ENCODE measurements at regions not wholly inside any gene's neighbourhood (a gene's known extent, or its start where the extent isn't known, plus 50 kb on each side); places are given as distances from the start of the nearest gene placed in this dataset.
"Not testable (repeated sequence)": the region's sequence is repeated elsewhere in the genome, so short reads cannot be mapped to it uniquely, and the experiment has no call there.

DNA sequence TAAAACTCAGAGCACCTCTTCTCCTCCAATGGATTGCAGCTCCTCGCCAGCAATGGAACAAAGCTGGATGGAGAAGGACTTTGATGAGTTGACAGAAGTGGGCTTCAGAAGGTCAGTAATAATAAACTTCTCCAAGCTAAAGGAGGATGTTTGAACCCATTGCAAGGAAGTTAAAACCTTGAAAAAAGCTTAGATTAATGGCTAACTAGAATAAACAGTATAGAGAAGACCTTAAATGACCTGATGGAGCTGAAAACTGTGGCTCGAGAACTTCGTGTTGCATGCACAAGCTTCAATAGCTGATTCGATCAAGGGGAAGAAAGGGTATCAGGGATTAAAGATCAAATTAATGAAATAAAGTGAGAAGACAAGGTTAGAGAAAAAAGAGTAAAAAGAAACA, 112.3 kb upstream of the PIK3R1 start:
- CTCF ChIA-PET; H3K4me3 ChIP-seq (replicated peaks in 1 of 2; ENCODE audit: low read depth in 1 of 2, low read length in 2 of 2); H3K79me2 ChIP-seq (ENCODE audit: insufficient read depth, low read length); H3K9ac ChIP-seq (ENCODE audit: low read length); H3K9me2 ChIP-seq (ENCODE audit: insufficient read depth); ATAC-seq; H2AFZ ChIP-seq (ENCODE audit: low read depth, low read length, poor library complexity, severe bottlenecking); RAD21 ChIA-PET (ENCODE audit: low non-redundant PET in 1 of 2, low total read pairs in 2 of 2, uncharacterized antibody in 2 of 2, unreplicated experiment in 2 of 2); BruUV-seq (replicated peaks); H4K20me1 ChIP-seq (ENCODE audit: insufficient read depth); DNase-seq (ENCODE audit: low read depth, low spot score); H3K36me3 ChIP-seq (ENCODE audit: control insufficient read depth in 1 of 2, insufficient read depth in 2 of 2, low read length in 2 of 2); intact Hi-C loops (cut with micrococcal nuclease); H3K4me1 ChIP-seq (ENCODE audit: control insufficient read depth in 1 of 2, insufficient read depth in 2 of 2, low read length in 2 of 2); H3K4me2 ChIP-seq (ENCODE audit: low read length); H3K9me3 ChIP-seq (ENCODE audit: control insufficient read depth in 1 of 2, insufficient read depth in 1 of 2, low read depth in 1 of 2, low read length in 2 of 2); POLR2A ChIA-PET; H3K27me3 ChIP-seq (ENCODE audit: insufficient read depth, low read length); H3K27ac ChIP-seq (ENCODE audit: low read depth, low read length): not testable (repeated sequence)

DNA sequence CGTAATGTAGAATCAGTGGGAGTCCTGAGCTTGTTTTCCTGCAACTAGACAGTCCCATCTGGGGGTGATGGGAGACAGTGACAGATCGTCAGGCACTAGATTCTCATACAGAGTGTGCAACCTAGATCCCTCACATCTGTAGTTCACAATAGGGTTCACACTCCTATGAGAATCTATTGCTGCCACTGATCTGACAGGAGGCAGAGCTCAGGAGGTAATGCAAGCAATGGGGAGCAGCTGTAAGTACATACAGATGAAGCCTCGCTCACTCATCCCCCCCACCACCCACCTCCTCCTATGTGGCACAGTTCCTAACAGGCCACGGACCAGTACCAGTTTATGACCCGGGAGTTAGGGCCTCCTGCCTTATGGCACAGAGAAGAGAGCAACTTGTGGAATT, 116.2 kb upstream of the PIK3R1 start:
- H3K4me2 ChIP-seq (ENCODE audit: low read length), result no peak overlapping the region
- H3K36me3 ChIP-seq (ENCODE audit: control insufficient read depth in 1 of 2, insufficient read depth in 2 of 2, low read length in 2 of 2), result no peaks in the 10 kb centered on the region
- no peaks in the 10 kb centered on the region for H4K20me1 ChIP-seq (ENCODE audit: insufficient read depth)
- no peaks in the 10 kb centered on the region for H3K9me3 ChIP-seq (ENCODE audit: control insufficient read depth in 1 of 2, insufficient read depth in 1 of 2, low read depth in 1 of 2, low read length in 2 of 2)
- H3K79me2 ChIP-seq (ENCODE audit: insufficient read depth, low read length), result no peaks in the 10 kb centered on the region
- no peak overlapping the region for H2AFZ ChIP-seq (ENCODE audit: low read depth, low read length, poor library complexity, severe bottlenecking)
- no peak overlapping the region for H3K4me3 ChIP-seq (replicated peaks in 1 of 2; ENCODE audit: low read depth in 1 of 2, low read length in 2 of 2)
- no peak for TF ChIP-seq ELF1 (IDR thresholded peaks at IDR 0.05; ENCODE audit: borderline replicate concordance, low read depth)
- no peak for TF ChIP-seq YY1 (IDR thresholded peaks at IDR 0.05; ENCODE audit: extremely low read depth, insufficient replicate concordance, low read depth, low read length)
- no peak for TF ChIP-seq CBX3 (IDR thresholded peaks at IDR 0.05; ENCODE audit: low read depth)
- TF ChIP-seq EZH2 (IDR thresholded peaks at IDR 0.05), result no peak
- TF ChIP-seq SIN3A (IDR thresholded peaks at IDR 0.05; ENCODE audit: low read depth), result no peak
- TF ChIP-seq SP1 (IDR thresholded peaks at IDR 0.05; ENCODE audit: low read depth), result no peak
- no peak for TF ChIP-seq ATF3 (IDR thresholded peaks at IDR 0.05)
- TF ChIP-seq, protein P1, sequence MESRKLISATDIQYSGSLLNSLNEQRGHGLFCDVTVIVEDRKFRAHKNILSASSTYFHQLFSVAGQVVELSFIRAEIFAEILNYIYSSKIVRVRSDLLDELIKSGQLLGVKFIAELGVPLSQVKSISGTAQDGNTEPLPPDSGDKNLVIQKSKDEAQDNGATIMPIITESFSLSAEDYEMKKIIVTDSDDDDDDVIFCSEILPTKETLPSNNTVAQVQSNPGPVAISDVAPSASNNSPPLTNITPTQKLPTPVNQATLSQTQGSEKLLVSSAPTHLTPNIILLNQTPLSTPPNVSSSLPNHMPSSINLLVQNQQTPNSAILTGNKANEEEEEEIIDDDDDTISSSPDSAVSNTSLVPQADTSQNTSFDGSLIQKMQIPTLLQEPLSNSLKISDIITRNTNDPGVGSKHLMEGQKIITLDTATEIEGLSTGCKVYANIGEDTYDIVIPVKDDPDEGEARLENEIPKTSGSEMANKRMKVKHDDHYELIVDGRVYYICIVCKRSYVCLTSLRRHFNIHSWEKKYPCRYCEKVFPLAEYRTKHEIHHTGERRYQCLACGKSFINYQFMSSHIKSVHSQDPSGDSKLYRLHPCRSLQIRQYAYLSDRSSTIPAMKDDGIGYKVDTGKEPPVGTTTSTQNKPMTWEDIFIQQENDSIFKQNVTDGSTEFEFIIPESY (IDR thresholded peaks at IDR 0.05; ENCODE audit: extremely low read depth, insufficient replicate concordance, low read length), result no peak
- no peak for TF ChIP-seq SRF (IDR thresholded peaks at IDR 0.05; ENCODE audit: low read depth)
- TF ChIP-seq ZNF274 (IDR thresholded peaks at IDR 0.05; ENCODE audit: low read depth, low read length), result no peak
- no peak for TF ChIP-seq FOSL1 (IDR thresholded peaks at IDR 0.05; ENCODE audit: low read depth)
- TF ChIP-seq POLR2AphosphoS5 (IDR thresholded peaks at IDR 0.05; ENCODE audit: low read depth, low read length), result no peak
- no peak overlapping the region for H3K9ac ChIP-seq (ENCODE audit: low read length)
- ATAC-seq (no peak), DNase-seq (ENCODE audit: low read depth, low spot score) (no peak)
- H3K27ac ChIP-seq (ENCODE audit: low read depth, low read length), result no peak overlapping the region
- H3K9me2 ChIP-seq (ENCODE audit: insufficient read depth), result no peaks in the 10 kb centered on the region
- BruUV-seq (replicated peaks), result no TSS peak
- ChIA-PET POLR2A (no interaction called here), CTCF (no interaction called here), RAD21 (ENCODE audit: low non-redundant PET in 1 of 2, low total read pairs in 2 of 2, uncharacterized antibody in 2 of 2, unreplicated experiment in 2 of 2) (no interaction called here)
- intact Hi-C loops (cut with micrococcal nuclease), result no loop called here
- H3K27me3 ChIP-seq (ENCODE audit: insufficient read depth, low read length), result no peaks in the 10 kb centered on the region
- no peaks in the 10 kb centered on the region for H3K4me1 ChIP-seq (ENCODE audit: control insufficient read depth in 1 of 2, insufficient read depth in 2 of 2, low read length in 2 of 2)
